Esophagus squamous epithelium (tissue), 4 donors: ENCODE measurements at regions not wholly inside any gene's neighbourhood (a gene's known extent, or its start where the extent isn't known, plus 50 kb on each side); places are given as distances from the start of the nearest gene placed in this dataset.
"Not testable (repeated sequence)": the region's sequence is repeated elsewhere in the genome, so short reads cannot be mapped to it uniquely, and the experiment has no call there.

Experiments
- CTCF ChIP-seq, 6 experiments: fragments of 450-650 bp in 4 of 6; fragments of 200-600 bp in 2 of 6; sonication (generic) in 2 of 6; IDR thresholded peaks; one replicate each; pipeline ENCODE4 v1.5.1; 2016 to 2019; ENCODE audit warnings: antibody characterized with exemption in 6 of 6, mild to moderate bottlenecking in 4 of 6, moderate library complexity in 4 of 6
- POLR2A ChIP-seq, 4 donors: fragments of 450-650 bp; IDR thresholded peaks; one replicate each; pipeline ENCODE4 v1.6.1; 2017; ENCODE audit warnings: antibody characterized with exemption in 4 of 4, mild to moderate bottlenecking in 4 of 4, moderate library complexity in 3 of 4

GRCh38 chr3:154619621-154620020 is 189.6 kb upstream of the GPR149 start:
- TF ChIP-seq POLR2A, CTCF (IDR thresholded peaks at IDR 0.05): not testable (repeated sequence)
